ENCODE measurements at regions not wholly inside any gene's neighbourhood (a gene's known extent, or its start where the extent isn't known, plus 50 kb on each side); places are given as distances from the start of the nearest gene placed in this dataset.

GRCh38 chr1:55662875-55663274 is 447.7 kb upstream of the USP24 start:
- H3K4me3 ChIP-seq (ENCODE audit: low read depth, low read length): no peak overlapping the region
- no peak for TF ChIP-seq CTCF (IDR thresholded peaks at IDR 0.05; ENCODE audit: insufficient read depth, low read depth, low read length)
- DNase-seq (ENCODE audit: low read depth): no peak

- DNase-seq (ENCODE audit: low read depth): no peak
- no peak overlapping the region for H3K4me3 ChIP-seq (ENCODE audit: low read depth, low read length)
- no peak for TF ChIP-seq CTCF (IDR thresholded peaks at IDR 0.05; ENCODE audit: insufficient read depth, low read depth, low read length)
Measured at GRCh38 chr1:55658917-55659316, 443.8 kb upstream of the USP24 start.

DNA sequence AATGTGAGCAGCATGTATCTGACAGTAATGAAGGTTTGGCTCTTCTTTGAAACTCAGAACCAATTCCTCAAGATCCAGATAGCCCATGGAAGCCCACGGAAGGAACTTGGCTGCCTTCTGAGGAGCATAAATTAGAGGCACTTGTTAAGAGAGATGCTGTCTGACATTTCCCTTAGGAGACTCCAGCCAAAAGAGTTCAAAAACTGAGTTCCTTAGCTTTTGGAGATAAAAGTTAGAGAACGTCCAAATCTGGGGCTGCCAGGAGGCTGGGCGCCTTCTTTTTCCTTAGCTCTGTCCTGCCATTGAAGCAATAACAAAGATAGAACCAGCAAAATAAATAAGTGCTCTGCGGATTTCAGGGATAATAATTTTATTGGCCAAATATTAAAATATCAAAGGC is 439.6 kb upstream of the USP24 start:
- no peak for TF ChIP-seq CTCF (IDR thresholded peaks at IDR 0.05; ENCODE audit: insufficient read depth, low read depth, low read length)
- DNase-seq (ENCODE audit: low read depth): no peak
- no peak overlapping the region for H3K4me3 ChIP-seq (ENCODE audit: low read depth, low read length)

DNA sequence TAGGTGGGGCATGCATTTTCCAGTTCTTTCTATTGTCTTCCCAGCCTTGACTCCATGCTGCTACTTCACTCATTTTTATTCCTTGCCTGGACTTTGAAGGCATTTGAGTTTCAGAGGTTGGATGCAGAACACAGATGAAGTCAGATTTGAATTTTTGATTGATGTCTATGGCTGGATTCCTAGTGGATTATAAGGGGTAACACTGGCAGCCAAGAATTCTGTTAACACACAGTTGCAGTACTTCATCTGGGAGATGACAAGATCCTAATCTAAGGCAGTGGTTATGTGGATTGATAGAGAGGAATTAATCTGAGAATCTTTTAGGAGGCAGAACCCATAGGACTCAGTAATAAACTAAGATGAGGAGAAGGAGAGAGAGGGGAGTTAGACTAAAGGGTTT is 439.0 kb upstream of the USP24 start:
- no peak for DNase-seq (ENCODE audit: low read depth)
- no peak overlapping the region for H3K4me3 ChIP-seq (ENCODE audit: low read depth, low read length)
- no peak for TF ChIP-seq CTCF (IDR thresholded peaks at IDR 0.05; ENCODE audit: insufficient read depth, low read depth, low read length)

DNA sequence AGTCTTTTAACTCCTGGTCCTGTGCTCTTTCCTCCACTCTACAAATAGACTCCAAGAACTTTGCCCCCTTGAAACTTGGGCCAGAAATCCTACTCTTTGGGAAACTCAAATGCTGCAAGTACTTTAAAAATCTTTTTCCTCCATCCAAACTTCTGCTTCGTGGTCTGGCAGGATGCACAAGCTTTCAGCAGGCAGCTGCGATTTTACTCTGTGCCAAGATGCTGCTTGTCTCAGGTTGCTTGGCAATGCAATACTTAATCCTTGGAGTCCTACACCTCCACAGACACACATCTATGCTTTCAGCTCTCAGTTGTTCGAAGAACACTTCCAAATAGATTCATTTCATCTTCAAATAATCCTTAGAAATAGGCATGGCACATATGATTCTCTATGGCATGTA is 435.3 kb upstream of the USP24 start:
- no peak for DNase-seq (ENCODE audit: low read depth)
- H3K4me3 ChIP-seq (ENCODE audit: low read depth, low read length): no peak overlapping the region
- no peak for TF ChIP-seq CTCF (IDR thresholded peaks at IDR 0.05; ENCODE audit: insufficient read depth, low read depth, low read length)

DNA sequence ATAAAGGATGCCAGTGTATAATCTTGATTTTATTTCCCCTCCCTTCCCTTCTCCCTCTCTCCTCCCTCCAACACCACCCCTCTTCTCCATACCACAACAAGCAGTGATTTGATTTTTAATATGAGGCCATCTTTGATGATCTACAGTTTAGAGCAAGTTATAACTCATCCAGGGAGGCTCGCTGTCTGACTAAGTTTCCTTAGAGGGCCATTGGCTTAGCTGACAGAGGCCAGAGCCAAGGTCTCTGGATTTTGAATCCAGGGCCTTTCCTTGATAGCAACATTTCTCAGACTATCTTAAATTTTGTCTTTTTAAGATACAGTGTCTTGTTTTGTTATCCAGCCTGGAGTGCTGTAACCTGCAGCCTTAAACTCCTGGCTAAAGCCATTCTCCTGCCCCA is 431.0 kb upstream of the USP24 start:
- no peak overlapping the region for H3K4me3 ChIP-seq (ENCODE audit: low read depth, low read length)
- DNase-seq (ENCODE audit: low read depth): no peak
- TF ChIP-seq CTCF (IDR thresholded peaks at IDR 0.05; ENCODE audit: insufficient read depth, low read depth, low read length): no peak

- DNase-seq (ENCODE audit: low read depth): no peak
- TF ChIP-seq CTCF (IDR thresholded peaks at IDR 0.05; ENCODE audit: insufficient read depth, low read depth, low read length): no peak
Measured at GRCh38 chr1:55645270-55645669, 430.1 kb upstream of the USP24 start.

More at GRCh38 chr1:55645270-55645669, 430.1 kb upstream of the USP24 start:
- no peak overlapping the region for H3K4me3 ChIP-seq (ENCODE audit: low read depth, low read length)
